Thoracic aorta (tissue), 2 donors: ENCODE measurements at regions not wholly inside any gene's neighbourhood (a gene's known extent, or its start where the extent isn't known, plus 50 kb on each side); places are given as distances from the start of the nearest gene placed in this dataset.

Source experiments
- ATAC-seq: fragments of 150-250 bp; one replicate; pipeline ENCODE4 v1.8.0; 2017; ENCODE audit warnings: low read depth; ENCODE audit not compliant: insufficient number of reproducible peaks, low FRiP score
- DNase-seq: peaks from one replicate; pipeline ENCODE4 v3.0.0-alpha.2; 2020; ENCODE audit warnings: low spot score
- H3K27ac ChIP-seq, 2 donors: fragments of 200-600 bp; sonication (generic); 1 replicate in 1 of 2; 2 replicates in 1 of 2; pipeline ENCODE4 v1.5.1; 2016; ENCODE audit warnings: mild to moderate bottlenecking in 2 of 2, moderate library complexity in 2 of 2
- H3K27me3 ChIP-seq: fragments of 200-600 bp; sonication (generic); replicated peaks from 2 replicates; pipeline ENCODE4 v1.6.0; 2016; ENCODE audit warnings: mild to moderate bottlenecking; ENCODE audit not compliant: insufficient read depth
- H3K36me3 ChIP-seq: fragments of 200-600 bp; sonication (generic); one replicate; pipeline ENCODE4 v1.5.1; 2016
- H3K4me1 ChIP-seq, 2 donors: fragments of 200-600 bp; sonication (generic); 1 replicate in 1 of 2; 2 replicates in 1 of 2; pipeline versions ENCODE4 v1.5.1 to v1.6.0; 2016; ENCODE audit warnings: low read depth in 2 of 2, mild to moderate bottlenecking in 1 of 2; ENCODE audit not compliant: control insufficient read depth in 1 of 2
- H3K4me3 ChIP-seq: fragments of 200-600 bp; sonication (generic); 2 replicates; pipeline ENCODE4 v1.5.1; 2016; ENCODE audit warnings: mild to moderate bottlenecking
- H3K9me3 ChIP-seq: fragments of 200-600 bp; sonication (generic); 2 replicates; pipeline ENCODE4 v1.5.1; 2016
- CTCF ChIP-seq: fragments of 200-600 bp; sonication (generic); IDR thresholded peaks from one replicate; pipeline ENCODE4 v1.5.1; 2019; ENCODE audit warnings: antibody characterized with exemption

GRCh38 chr5:6544561-6544935 is 88.3 kb downstream of the NSUN2 start:
- H3K27me3 ChIP-seq, result no peaks in the 10 kb centered on the region
- H3K27ac ChIP-seq, result no peak overlapping the region
- no peak for TF ChIP-seq CTCF
- H3K36me3 ChIP-seq, result no peaks in the 10 kb centered on the region
- peaks cover 3 to 25% of the 10 kb centered on the region in 2 donors for H3K4me1 ChIP-seq
- no peaks in the 10 kb centered on the region for H3K9me3 ChIP-seq
- DNase-seq (no peak), ATAC-seq (no peak)
- H3K4me3 ChIP-seq, result no peak overlapping the region
